Calu3 (cell line): ENCODE measurements at regions not wholly inside any gene's neighbourhood (a gene's known extent, or its start where the extent isn't known, plus 50 kb on each side); places are given as distances from the start of the nearest gene placed in this dataset.

Experiments
- BruUV-seq: library from RNA; stranded (reverse); fragments of 400-500 nt; replicated peaks from 2 replicates; lab custom pipeline; 2021; lab: Mats Ljungman, UMichigan
- CTCF ChIA-PET: fragments of 300-600 bp; sonication (Branson Sonifier 250); formaldehyde crosslinking; loops from one replicate; lab custom pipeline; 2022; ENCODE audit warnings: antibody characterized with exemption; lab: Charles Lee
- DNase-seq: peaks from one replicate; pipeline ENCODE4 v3.0.0; 2022
- H3K27ac Mint-ChIP-seq: one replicate; pipeline ENCODE4 v1.8.0; 2022; ENCODE audit warnings: mixed read lengths; ENCODE audit not compliant: unreplicated experiment
- H3K27me3 Mint-ChIP-seq: one replicate; pipeline ENCODE4 v1.8.0; 2022; ENCODE audit warnings: mixed read lengths; ENCODE audit not compliant: unreplicated experiment
- H3K36me3 Mint-ChIP-seq: one replicate; pipeline ENCODE4 v1.8.0; 2022; ENCODE audit warnings: mild to moderate bottlenecking, moderate library complexity, mixed read lengths; ENCODE audit not compliant: insufficient read depth, unreplicated experiment
- H3K4me1 Mint-ChIP-seq: one replicate; pipeline ENCODE4 v1.8.0; 2022; ENCODE audit warnings: mild to moderate bottlenecking, low read depth, mixed read lengths; ENCODE audit not compliant: unreplicated experiment
- H3K4me3 Mint-ChIP-seq: one replicate; pipeline ENCODE4 v1.8.0; 2022; ENCODE audit warnings: mild to moderate bottlenecking, low read depth, moderate library complexity, mixed read lengths; ENCODE audit not compliant: unreplicated experiment
- H3K9me3 Mint-ChIP-seq: one replicate; pipeline ENCODE4 v1.8.0; 2022; ENCODE audit warnings: low read depth, mixed read lengths; ENCODE audit not compliant: unreplicated experiment
- CTCF ChIP-seq: fragments of 200-600 bp; IDR thresholded peaks from one replicate; pipeline ENCODE4 v1.8.0; 2022; ENCODE audit warnings: antibody characterized with exemption; ENCODE audit not compliant: unreplicated experiment
- intact Hi-C: fragments of 100-400 bp; cut with micrococcal nuclease; formaldehyde crosslinking; loops from one replicate; pipeline ENCODE4 v1.10.0; 2022; ENCODE audit not compliant: unreplicated experiment

- TF ChIP-seq CTCF, result no peak
- CTCF ChIA-PET, result no interaction called here
- intact Hi-C loops, result no loop called here
- no TSS peak for BruUV-seq
- Mint-ChIP-seq H3K9me3 (no peaks in the 10 kb centered on the region), H3K36me3 (no peaks in the 10 kb centered on the region), H3K27ac (no peak overlapping the region), H3K27me3 (no peaks in the 10 kb centered on the region), H3K4me3 (no peak overlapping the region), H3K4me1 (no peaks in the 10 kb centered on the region)
- DNase-seq, result no peak
These were observed 269.4 kb upstream of the SUCLG2 start for GRCh38 chr3:67923796-67924195.

- no peaks in the 10 kb centered on the region for H3K36me3 Mint-ChIP-seq
- H3K4me1 Mint-ChIP-seq, result no peaks in the 10 kb centered on the region
- CTCF ChIA-PET, result no interaction called here
- H3K27ac Mint-ChIP-seq, result no peak overlapping the region
- no peak overlapping the region for H3K4me3 Mint-ChIP-seq
- no TSS peak for BruUV-seq
- TF ChIP-seq CTCF, result no peak
- no peak for DNase-seq
- no peaks in the 10 kb centered on the region for H3K9me3 Mint-ChIP-seq
- intact Hi-C loops, result no loop called here
- no peaks in the 10 kb centered on the region for H3K27me3 Mint-ChIP-seq
These were observed 266.6 kb upstream of the SUCLG2 start for GRCh38 chr3:67920969-67921368.

GRCh38 chr3:67920311-67920710 lies 265.9 kb upstream of the SUCLG2 start:
- BruUV-seq, result no TSS peak
- Mint-ChIP-seq H3K27ac (no peak overlapping the region), H3K4me3 (no peak overlapping the region), H3K27me3 (no peaks in the 10 kb centered on the region), H3K4me1 (no peaks in the 10 kb centered on the region), H3K36me3 (no peaks in the 10 kb centered on the region), H3K9me3 (no peaks in the 10 kb centered on the region)
- DNase-seq, result no peak
- CTCF ChIA-PET, result no interaction called here
- intact Hi-C loops, result no loop called here
- no peak for TF ChIP-seq CTCF

- Mint-ChIP-seq H3K27ac (no peak overlapping the region), H3K36me3 (no peaks in the 10 kb centered on the region), H3K9me3 (peaks cover 2% of the 10 kb centered on the region), H3K4me1 (no peaks in the 10 kb centered on the region), H3K4me3 (no peak overlapping the region), H3K27me3 (no peaks in the 10 kb centered on the region)
- no peak for DNase-seq
- intact Hi-C loops, result no loop called here
- CTCF ChIA-PET, result no interaction called here
- no peak for TF ChIP-seq CTCF
- BruUV-seq, result no TSS peak
These were observed 261.9 kb upstream of the SUCLG2 start for GRCh38 chr3:67916353-67916752.

- H3K36me3 Mint-ChIP-seq, result no peaks in the 10 kb centered on the region
- no peak for DNase-seq
- H3K4me3 Mint-ChIP-seq, result no peak overlapping the region
- no peak for TF ChIP-seq CTCF
- CTCF ChIA-PET, result interaction anchor here (0.6 kb wide), 1 partner anchor 289 kb away, joined by 3 read pairs; no protein-coding TSS in a partner anchor
- intact Hi-C loops, result loop anchor here (10.0 kb wide), 2 partner anchors 347 to 717 kb away; no protein-coding TSS in a partner anchor
- peaks cover 2% of the 10 kb centered on the region for H3K9me3 Mint-ChIP-seq
- no peaks in the 10 kb centered on the region for H3K27me3 Mint-ChIP-seq
- H3K27ac Mint-ChIP-seq, result no peak overlapping the region
- H3K4me1 Mint-ChIP-seq, result no peaks in the 10 kb centered on the region
- no TSS peak for BruUV-seq
These were observed 253.3 kb upstream of the SUCLG2 start for GRCh38 chr3:67907735-67908134.
